HG02763 (cell line): ENCODE measurements at regions not wholly inside any gene's neighbourhood (a gene's known extent, or its start where the extent isn't known, plus 50 kb on each side); places are given as distances from the start of the nearest gene placed in this dataset.
"Not testable (repeated sequence)": the region's sequence is repeated elsewhere in the genome, so short reads cannot be mapped to it uniquely, and the experiment has no call there.

Experiments used
- ATAC-seq: cut with Tn5 transposase; IDR thresholded peaks from one replicate; pipeline ENCODE4 v1.9.1; 2021; ENCODE audit warnings: mild to moderate bottlenecking, moderate library complexity; ENCODE audit not compliant: unreplicated experiment

- no peak for ATAC-seq
Observed at GRCh38 chr1:166601650-166602278, 237.5 kb upstream of the POGK start.

GRCh38 chr1:166602801-166603200, 236.5 kb upstream of the POGK start:
- not testable (repeated sequence) for ATAC-seq

DNA sequence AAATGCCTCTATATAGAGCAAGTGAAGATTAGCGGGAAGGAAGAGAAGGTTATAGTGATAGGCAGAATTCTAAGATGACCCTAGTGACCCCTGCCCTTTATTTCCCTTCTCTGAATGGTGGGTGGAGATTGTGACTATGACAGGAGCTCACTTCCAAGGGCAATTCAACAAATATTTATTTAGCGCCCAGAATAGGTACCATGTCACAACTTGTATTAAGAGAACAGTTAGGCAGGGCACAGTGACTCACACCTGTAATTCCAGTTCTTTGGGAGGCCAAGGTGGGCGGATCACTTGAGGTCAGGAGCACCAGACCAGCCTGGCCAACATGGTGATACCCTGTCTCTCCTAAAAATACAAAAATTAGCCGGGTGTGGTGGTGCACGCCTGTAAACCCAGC, 236.0 kb upstream of the POGK start:
- ATAC-seq: no peak

GRCh38 chr1:166605137-166605536, 234.1 kb upstream of the POGK start:
- no peak for ATAC-seq

GRCh38 chr1:166612886-166613285, 226.4 kb upstream of the POGK start:
- no peak for ATAC-seq

- no peak for ATAC-seq
Observed at GRCh38 chr1:166616206-166616605, 223.1 kb upstream of the POGK start.

GRCh38 chr1:166626711-166627110, 212.6 kb upstream of the POGK start:
- ATAC-seq: no peak

DNA sequence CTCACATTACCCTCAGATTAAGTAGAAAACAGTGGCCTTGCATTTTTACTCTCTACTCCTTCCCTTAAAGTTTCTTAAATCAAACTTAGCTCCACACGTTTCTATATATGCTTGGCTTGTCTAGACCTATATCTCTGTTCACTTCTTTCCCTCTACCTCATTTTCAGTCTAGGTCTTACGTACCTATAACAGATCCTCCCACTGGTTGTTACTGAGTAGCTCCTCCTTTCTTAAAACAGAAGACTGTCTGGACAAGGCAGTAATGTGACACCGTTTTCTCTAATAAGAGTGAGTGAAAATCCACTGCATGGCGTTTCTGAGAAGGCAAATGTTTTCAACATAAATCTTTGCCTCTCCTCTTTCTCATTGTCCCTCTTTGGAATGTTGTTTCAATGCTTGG, 211.7 kb upstream of the POGK start:
- no peak for ATAC-seq

DNA sequence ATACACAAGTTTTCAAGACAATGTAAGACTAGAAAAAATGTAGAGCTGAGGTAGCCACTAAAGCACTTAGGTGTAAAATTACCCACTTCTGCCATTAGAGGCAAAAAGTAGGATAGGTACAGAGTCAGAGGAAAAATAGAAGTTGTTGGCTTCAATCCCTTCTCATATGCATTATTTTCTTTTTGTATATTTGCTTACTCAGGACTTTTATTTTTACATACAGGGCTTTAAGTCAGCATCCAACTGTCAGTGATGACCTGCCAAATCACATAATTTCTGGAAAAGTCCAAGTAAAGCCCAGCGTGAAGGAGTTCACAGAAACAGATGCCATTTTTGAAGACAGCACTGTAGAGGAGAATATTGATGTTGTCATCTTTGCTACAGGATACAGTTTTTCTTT, 211.0 kb upstream of the POGK start:
- ATAC-seq: no peak

DNA sequence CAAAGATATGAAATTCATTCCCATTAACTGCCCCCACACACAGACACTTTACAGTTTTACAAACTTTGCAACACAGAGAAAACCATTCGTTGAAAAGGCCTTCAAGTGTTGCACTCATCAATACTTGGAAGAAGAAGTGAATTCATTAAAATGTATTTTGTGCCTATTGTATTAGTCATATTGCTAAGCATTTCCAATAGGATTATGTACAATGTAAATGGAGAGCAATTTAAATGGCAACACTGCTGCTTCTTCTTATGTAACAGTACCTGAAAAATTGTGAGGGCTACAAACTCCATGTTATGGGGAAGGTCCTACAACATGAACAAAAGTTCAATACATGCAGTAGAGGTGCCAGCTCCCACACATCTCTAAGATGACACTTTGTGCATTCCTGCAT, 209.3 kb upstream of the POGK start:
- ATAC-seq: no peak

DNA sequence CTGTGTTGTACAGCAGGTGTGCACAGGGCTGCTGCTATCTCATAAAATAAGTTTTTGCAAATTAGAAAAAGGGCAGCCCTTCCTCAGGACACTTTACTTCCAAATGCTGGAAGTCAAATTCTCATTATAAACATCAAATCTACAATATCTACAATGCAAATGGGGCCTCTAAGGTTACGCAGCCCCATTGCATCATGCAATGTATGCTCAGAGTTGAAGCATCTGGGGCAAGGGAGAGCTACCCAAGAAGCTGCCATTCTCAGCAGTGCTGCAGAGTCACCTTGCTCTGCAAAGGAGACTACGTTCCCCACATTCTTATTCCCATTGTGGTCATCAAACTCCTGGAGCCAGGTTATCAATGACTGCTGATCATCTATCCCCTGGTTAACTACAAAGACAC, 208.9 kb upstream of the POGK start:
- ATAC-seq: no peak

DNA sequence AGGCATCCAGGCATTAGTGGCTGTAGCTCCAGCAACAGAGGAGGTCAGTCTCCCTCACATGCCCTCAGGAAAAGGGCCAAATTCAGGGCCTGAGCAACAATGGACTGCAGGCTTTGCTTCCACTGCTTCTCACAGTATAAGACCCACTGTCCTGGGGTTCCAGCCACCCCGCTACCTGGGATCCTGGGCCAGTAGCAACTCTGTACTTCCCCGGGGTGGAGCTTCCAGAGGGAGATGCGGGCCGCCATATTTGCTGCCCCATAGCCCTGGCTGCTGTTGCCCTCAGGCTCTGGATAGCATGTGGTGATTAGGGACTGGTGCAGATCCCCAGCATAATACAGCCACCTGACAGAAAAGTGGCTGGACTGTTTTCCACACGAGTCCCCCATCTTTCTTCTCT, 201.1 kb upstream of the POGK start:
- ATAC-seq: no peak

GRCh38 chr1:166657228-166657627, 182.0 kb upstream of the POGK start:
- ATAC-seq: not testable (repeated sequence)

GRCh38 chr1:166666790-166667189, 172.5 kb upstream of the POGK start:
- ATAC-seq: not testable (repeated sequence)

GRCh38 chr1:166667600-166667999, 171.7 kb upstream of the POGK start:
- ATAC-seq: not testable (repeated sequence)

DNA sequence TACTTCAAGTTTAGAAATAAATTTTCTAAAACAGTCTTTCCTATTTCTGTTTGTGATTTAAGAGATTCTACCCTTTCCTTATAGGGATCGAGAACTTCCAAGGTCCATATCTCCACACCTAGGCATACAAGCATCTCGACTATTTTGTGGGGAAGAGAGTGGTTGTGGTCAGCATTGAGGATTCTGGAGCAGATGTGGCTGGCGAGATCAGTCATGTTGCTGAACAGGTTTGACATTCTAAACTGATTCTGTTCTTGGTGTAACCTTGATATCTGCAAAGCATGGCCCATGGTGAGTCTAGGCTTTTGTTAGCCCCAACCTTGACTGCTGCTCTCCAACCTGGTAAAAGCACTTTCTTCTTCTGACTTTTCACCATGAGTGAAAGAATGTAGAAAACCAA, 167.6 kb upstream of the POGK start:
- no peak for ATAC-seq

DNA sequence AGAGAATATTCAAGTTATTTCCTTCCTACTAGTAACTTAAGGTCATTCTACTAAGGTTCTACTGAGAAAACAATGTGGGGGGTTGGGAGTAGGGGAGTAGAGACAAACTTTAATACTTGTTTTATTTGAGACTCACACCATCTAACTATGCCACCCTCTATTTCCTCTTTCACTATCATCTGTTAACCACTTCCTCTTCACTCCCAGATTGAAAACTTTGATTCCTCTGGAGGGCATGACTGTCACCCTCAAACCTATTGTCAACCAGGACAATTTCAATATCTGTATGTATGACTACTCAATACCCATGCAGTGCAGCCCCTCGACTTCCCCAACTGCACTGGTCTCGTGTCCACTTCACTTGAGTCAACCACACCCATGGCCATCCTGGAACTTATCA, 165.6 kb upstream of the POGK start:
- ATAC-seq: no peak

DNA sequence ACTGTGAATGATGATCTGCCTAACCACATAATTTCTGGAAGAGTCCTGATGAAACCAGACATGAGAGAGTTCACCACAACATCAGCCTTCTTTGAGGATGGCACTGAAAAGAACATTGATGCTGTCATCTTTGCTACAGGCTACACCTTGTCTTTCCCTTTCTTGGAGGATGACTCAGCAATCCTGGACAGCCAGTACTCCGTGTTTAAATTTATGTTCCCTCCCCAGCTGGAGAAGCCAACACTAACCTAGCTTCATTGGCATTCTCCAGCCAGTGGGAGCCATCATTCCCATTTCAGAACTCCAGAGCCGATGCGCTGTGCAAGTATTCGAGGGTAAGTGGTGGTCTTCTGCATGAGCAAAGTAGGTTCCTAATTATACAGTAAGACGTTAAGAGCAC, 164.1 kb upstream of the POGK start:
- ATAC-seq: no peak

DNA sequence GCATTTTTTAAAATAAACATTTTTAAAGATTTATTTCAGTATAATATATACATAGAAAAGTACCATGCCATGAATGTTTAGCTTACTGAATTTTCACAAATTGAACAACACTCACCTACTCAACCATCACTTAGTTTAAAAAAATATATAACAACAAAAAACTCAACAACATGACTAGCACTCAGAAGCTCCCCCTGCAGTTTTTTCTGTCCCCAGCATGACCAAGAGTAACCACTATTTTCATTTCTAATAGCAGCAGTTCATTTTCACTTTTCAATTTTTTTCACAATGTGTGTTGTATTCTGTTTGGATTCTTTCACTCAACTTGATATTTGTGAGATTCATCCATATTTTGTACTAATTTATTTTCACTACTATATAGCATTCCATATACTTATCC, 162.3 kb upstream of the POGK start:
- no peak for ATAC-seq

DNA sequence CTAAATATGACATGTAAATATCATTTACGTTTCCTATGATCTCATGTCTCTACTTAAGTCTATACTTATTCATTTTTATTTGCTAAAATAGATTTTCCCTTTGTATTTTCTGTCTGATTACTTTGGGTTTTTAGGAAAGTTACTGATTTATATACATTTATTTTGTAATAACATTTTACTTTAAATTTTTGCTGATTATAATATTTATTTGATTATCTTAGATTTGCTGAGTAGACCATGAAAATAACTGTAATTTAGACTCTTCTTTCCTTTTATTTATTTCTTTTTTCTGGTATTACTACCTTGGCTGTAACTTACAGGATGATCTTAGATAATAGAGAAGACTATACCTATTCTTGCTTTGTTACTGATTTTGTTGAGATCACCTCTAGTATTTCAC, 159.9 kb upstream of the POGK start:
- no peak for ATAC-seq

DNA sequence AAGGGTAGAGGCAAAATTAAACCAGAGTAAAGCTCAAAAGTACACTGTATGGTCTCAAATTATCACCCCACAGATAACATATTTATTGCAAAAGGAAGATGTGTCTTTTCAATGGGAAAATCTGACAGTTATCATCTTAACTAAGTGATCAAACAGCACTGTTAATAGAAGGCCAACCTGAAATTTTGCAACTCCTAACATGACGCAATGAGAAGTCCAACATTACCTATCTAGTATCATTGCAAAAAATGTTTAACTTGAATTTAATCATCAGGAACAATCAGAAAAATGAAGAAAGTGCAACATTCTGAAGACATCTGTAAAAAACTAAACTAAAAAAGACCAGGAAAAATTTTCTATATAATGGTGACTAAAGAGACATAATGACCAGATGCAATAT, 156.7 kb upstream of the POGK start:
- ATAC-seq: no peak

GRCh38 chr1:166684669-166685068, 154.6 kb upstream of the POGK start:
- ATAC-seq: not testable (repeated sequence)

DNA sequence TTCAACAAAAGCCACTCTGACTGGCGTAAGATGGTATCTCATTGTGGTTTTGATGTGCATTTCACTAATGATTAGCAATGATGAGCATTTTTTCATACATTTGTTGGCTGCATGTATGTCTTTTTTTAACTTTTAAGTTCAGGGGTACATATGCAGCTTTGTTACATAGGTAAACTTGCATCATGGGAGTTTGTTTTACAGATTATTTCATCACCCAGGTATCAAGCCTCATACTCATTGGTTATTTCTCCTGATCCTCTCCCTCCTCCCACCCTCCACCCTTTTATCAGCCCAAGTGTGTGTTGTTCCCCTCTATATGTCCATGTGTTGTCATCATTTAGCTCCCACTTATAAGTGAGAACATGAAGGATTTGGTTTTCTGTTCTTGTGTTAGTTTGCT, 154.1 kb upstream of the POGK start:
- no peak for ATAC-seq
